Testis (tissue), 2 donors: ENCODE measurements at regions not wholly inside any gene's neighbourhood (a gene's known extent, or its start where the extent isn't known, plus 50 kb on each side); places are given as distances from the start of the nearest gene placed in this dataset.

ENCODE experiments used
- POLR2A ChIP-seq: fragments of 450-650 bp; IDR thresholded peaks from one replicate; pipeline ENCODE4 v1.6.1; 2017; ENCODE audit warnings: antibody characterized with exemption, mild to moderate bottlenecking, moderate library complexity
- TF ChIP-seq, protein P1 (sequence below), 3 experiments: fragments of 450-650 bp in 2 of 3; fragments of 200-600 bp in 1 of 3; sonication (generic) in 1 of 3; IDR thresholded peaks; one replicate each; pipeline ENCODE4 v1.5.1; 2016 to 2019; ENCODE audit warnings: antibody characterized with exemption in 3 of 3, mild to moderate bottlenecking in 2 of 3, moderate library complexity in 1 of 3

DNA sequence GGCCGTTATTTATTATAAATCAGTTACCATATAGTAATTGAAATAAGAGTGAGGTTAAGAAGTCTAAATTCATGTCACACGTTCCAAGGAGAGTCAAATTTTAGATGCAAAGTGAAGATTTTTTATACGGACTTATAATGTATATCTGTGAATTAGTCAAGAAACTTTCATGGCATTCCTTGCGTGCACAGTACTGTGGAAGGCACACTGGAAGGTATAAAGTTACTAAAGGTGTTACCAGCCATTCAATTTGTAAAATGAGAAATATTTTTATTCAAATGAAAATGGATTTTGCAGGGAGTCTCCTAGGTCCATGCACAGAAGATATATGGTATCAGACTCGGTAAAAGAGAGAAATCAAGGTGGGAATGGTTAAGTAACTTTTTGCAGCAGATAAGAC, 408.1 kb upstream of the CTNND2 start:
- TF ChIP-seq, protein P1, sequence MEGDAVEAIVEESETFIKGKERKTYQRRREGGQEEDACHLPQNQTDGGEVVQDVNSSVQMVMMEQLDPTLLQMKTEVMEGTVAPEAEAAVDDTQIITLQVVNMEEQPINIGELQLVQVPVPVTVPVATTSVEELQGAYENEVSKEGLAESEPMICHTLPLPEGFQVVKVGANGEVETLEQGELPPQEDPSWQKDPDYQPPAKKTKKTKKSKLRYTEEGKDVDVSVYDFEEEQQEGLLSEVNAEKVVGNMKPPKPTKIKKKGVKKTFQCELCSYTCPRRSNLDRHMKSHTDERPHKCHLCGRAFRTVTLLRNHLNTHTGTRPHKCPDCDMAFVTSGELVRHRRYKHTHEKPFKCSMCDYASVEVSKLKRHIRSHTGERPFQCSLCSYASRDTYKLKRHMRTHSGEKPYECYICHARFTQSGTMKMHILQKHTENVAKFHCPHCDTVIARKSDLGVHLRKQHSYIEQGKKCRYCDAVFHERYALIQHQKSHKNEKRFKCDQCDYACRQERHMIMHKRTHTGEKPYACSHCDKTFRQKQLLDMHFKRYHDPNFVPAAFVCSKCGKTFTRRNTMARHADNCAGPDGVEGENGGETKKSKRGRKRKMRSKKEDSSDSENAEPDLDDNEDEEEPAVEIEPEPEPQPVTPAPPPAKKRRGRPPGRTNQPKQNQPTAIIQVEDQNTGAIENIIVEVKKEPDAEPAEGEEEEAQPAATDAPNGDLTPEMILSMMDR (IDR thresholded peaks at IDR 0.05) = no peak
- no peak for TF ChIP-seq POLR2A
